HG02759 (cell line): ENCODE measurements at regions not wholly inside any gene's neighbourhood (a gene's known extent, or its start where the extent isn't known, plus 50 kb on each side); places are given as distances from the start of the nearest gene placed in this dataset.
"Not testable (repeated sequence)": the region's sequence is repeated elsewhere in the genome, so short reads cannot be mapped to it uniquely, and the experiment has no call there.

Source experiments
- ATAC-seq: cut with Tn5 transposase; IDR thresholded peaks from one replicate; pipeline ENCODE4 v1.9.1; 2021; ENCODE audit warnings: mild to moderate bottlenecking, moderate library complexity; ENCODE audit not compliant: unreplicated experiment

GRCh38 chr1:96520579-96520947, 201.0 kb upstream of the PTBP2 start:
- no peak for ATAC-seq

GRCh38 chr1:96521010-96521409, 200.6 kb upstream of the PTBP2 start:
- no peak for ATAC-seq

- no peak for ATAC-seq
Measured at GRCh38 chr1:96521994-96522760, 199.4 kb upstream of the PTBP2 start.

GRCh38 chr1:96522927-96523326, 198.7 kb upstream of the PTBP2 start:
- ATAC-seq, result no peak

- no peak for ATAC-seq
Measured at GRCh38 chr1:96524100-96524499, 197.5 kb upstream of the PTBP2 start.

GRCh38 chr1:96525657-96526557, 195.7 kb upstream of the PTBP2 start:
- ATAC-seq, result no peak

- ATAC-seq, result not testable (repeated sequence)
Measured at GRCh38 chr1:96528672-96529071, 192.9 kb upstream of the PTBP2 start.

GRCh38 chr1:96533820-96534219, 187.8 kb upstream of the PTBP2 start:
- ATAC-seq, result no peak

- no peak for ATAC-seq
Measured at GRCh38 chr1:96536581-96536980, 185.0 kb upstream of the PTBP2 start.

- ATAC-seq, result no peak
Measured at GRCh38 chr1:96538111-96538641, 183.4 kb upstream of the PTBP2 start.

- no peak for ATAC-seq
Measured at GRCh38 chr1:96538883-96539282, 182.7 kb upstream of the PTBP2 start.

- no peak for ATAC-seq
Measured at GRCh38 chr1:96541491-96541890, 180.1 kb upstream of the PTBP2 start.

- no peak for ATAC-seq
Measured at GRCh38 chr1:96544051-96544830, 177.3 kb upstream of the PTBP2 start.

- ATAC-seq, result no peak
Measured at GRCh38 chr1:96544831-96545221, 176.8 kb upstream of the PTBP2 start.

GRCh38 chr1:96545935-96546656, 175.5 kb upstream of the PTBP2 start:
- ATAC-seq, result no peak

GRCh38 chr1:96550061-96550460, 171.5 kb upstream of the PTBP2 start:
- no peak for ATAC-seq

GRCh38 chr1:96552451-96552850, 169.1 kb upstream of the PTBP2 start:
- ATAC-seq, result no peak

- ATAC-seq, result no peak
Measured at GRCh38 chr1:96553811-96554210, 167.8 kb upstream of the PTBP2 start.

GRCh38 chr1:96554364-96554763, 167.2 kb upstream of the PTBP2 start:
- ATAC-seq, result no peak

- ATAC-seq, result no peak
Measured at GRCh38 chr1:96557336-96557735, 164.2 kb upstream of the PTBP2 start.
